ENCODE measurements at regions not wholly inside any gene's neighbourhood (a gene's known extent, or its start where the extent isn't known, plus 50 kb on each side); places are given as distances from the start of the nearest gene placed in this dataset.

DNA sequence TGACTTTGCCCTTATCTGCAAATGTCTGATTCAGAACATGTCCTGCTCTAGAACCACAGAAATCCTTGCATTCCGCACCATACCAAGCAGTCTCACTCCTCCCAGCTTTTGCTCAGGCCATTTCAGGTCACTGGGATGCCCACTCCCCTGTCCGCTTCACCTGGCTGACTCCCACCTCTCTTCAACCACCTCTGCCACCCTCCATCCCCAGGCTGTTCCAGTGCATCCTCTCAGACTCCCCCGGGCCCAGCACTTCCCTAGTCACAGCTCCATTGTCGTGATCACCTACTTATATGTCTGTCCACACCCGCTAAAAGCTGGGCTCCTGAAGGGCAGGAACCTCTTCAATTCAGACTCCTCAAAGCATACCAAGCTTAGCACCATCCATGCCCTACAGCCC, 58.4 kb upstream of the CDH5 start:
- H3K9ac ChIP-seq (ENCODE audit: low read length): no peak overlapping the region
- no peaks in the 10 kb centered on the region for H4K20me1 ChIP-seq (ENCODE audit: insufficient read depth, low read length)
- H3K9me3 ChIP-seq (ENCODE audit: insufficient read depth, low read depth, low read length): no peaks in the 10 kb centered on the region
- H3K27ac ChIP-seq (ENCODE audit: low read depth, low read length): no peak overlapping the region
- Mint-ChIP-seq H3K36me3 (ENCODE audit: low read depth, unreplicated experiment) (no peaks in the 10 kb centered on the region), H3K9me3 (ENCODE audit: unreplicated experiment) (peaks cover 5% of the 10 kb centered on the region), H3K27ac (ENCODE audit: unreplicated experiment) (no peak overlapping the region), H3K4me1 (ENCODE audit: low read depth, unreplicated experiment) (no peaks in the 10 kb centered on the region), H3K27me3 (ENCODE audit: low read depth, unreplicated experiment) (peaks cover 61% of the 10 kb centered on the region), H3K4me3 (ENCODE audit: unreplicated experiment) (no peak overlapping the region)
- FAIRE-seq (no peak), DNase-seq (ENCODE audit: low read depth) (no peak)
- H3K4me2 ChIP-seq (ENCODE audit: low read length): no peak overlapping the region
- no peak overlapping the region for H3K4me3 ChIP-seq (ENCODE audit: insufficient read depth, low read depth, low read length)
- H3K36me3 ChIP-seq (ENCODE audit: insufficient read depth, low read length): no peaks in the 10 kb centered on the region
- no peak for TF ChIP-seq EZH2 (IDR thresholded peaks at IDR 0.05; ENCODE audit: insufficient read depth, low read length)
- TF ChIP-seq, protein P1, sequence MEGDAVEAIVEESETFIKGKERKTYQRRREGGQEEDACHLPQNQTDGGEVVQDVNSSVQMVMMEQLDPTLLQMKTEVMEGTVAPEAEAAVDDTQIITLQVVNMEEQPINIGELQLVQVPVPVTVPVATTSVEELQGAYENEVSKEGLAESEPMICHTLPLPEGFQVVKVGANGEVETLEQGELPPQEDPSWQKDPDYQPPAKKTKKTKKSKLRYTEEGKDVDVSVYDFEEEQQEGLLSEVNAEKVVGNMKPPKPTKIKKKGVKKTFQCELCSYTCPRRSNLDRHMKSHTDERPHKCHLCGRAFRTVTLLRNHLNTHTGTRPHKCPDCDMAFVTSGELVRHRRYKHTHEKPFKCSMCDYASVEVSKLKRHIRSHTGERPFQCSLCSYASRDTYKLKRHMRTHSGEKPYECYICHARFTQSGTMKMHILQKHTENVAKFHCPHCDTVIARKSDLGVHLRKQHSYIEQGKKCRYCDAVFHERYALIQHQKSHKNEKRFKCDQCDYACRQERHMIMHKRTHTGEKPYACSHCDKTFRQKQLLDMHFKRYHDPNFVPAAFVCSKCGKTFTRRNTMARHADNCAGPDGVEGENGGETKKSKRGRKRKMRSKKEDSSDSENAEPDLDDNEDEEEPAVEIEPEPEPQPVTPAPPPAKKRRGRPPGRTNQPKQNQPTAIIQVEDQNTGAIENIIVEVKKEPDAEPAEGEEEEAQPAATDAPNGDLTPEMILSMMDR (IDR thresholded peaks at IDR 0.05; ENCODE audit: insufficient read depth, low read depth, low read length): no peak
- H3K4me1 ChIP-seq (ENCODE audit: insufficient read depth, low read length): no peaks in the 10 kb centered on the region
- H2AFZ ChIP-seq (ENCODE audit: low read depth, low read length): no peak overlapping the region
- H3K79me2 ChIP-seq (ENCODE audit: insufficient read depth, low read length): no peaks in the 10 kb centered on the region
- H3K27me3 ChIP-seq (ENCODE audit: insufficient read depth, low read length): peaks cover 27% of the 10 kb centered on the region

DNA sequence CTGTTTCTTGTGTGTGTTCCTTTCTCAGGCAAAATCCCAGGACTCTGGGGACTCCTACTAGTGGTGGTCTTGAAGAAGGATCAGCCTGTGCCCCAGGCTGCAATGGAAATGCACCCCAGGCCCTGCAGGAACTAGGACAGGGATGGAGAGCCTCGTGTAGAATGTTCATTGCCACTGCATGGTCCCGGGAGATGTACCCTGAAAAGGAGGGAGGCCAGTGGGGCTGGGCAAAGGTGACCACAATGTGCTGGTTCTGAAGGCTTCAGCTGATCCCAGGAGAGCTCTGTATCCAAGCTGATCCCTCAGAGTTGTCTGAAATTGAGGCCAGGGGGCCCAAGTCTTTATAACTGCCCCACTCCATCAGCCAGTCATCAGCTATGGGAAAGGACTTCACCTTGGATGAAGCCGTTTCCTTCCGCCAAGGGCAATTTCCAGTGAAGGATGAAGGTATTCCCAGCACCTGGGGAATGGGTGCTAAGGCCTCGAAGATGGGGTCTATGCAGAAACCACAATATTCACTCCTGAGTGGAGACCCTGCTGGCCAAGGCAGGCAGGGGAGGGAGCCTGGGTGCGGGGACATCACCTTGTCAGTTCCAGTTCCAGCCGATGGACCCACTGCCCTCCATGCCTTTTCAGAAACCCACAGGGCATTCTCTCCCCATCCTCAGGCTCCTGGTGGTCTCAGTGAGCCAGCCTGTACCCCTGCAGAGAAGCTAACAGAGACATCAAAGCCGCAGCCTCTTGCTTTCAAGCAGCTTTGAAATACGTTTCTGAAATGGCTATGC, 59.9 kb upstream of the CDH5 start:
- TF ChIP-seq EZH2 (IDR thresholded peaks at IDR 0.05; ENCODE audit: insufficient read depth, low read length): no peak
- TF ChIP-seq, protein P1 (IDR thresholded peaks at IDR 0.05; ENCODE audit: insufficient read depth, low read depth, low read length): no peak
- no peak overlapping the region for H3K9ac ChIP-seq (ENCODE audit: low read length)
- no peaks in the 10 kb centered on the region for H3K9me3 ChIP-seq (ENCODE audit: insufficient read depth, low read depth, low read length)
- Mint-ChIP-seq H3K27ac (ENCODE audit: unreplicated experiment) (no peak overlapping the region), H3K27me3 (ENCODE audit: low read depth, unreplicated experiment) (peaks cover 68% of the 10 kb centered on the region), H3K36me3 (ENCODE audit: low read depth, unreplicated experiment) (no peaks in the 10 kb centered on the region), H3K4me1 (ENCODE audit: low read depth, unreplicated experiment) (no peaks in the 10 kb centered on the region), H3K9me3 (ENCODE audit: unreplicated experiment) (peaks cover 5% of the 10 kb centered on the region), H3K4me3 (ENCODE audit: unreplicated experiment) (no peak overlapping the region)
- H3K4me1 ChIP-seq (ENCODE audit: insufficient read depth, low read length): no peaks in the 10 kb centered on the region
- no peak overlapping the region for H2AFZ ChIP-seq (ENCODE audit: low read depth, low read length)
- no peaks in the 10 kb centered on the region for H3K79me2 ChIP-seq (ENCODE audit: insufficient read depth, low read length)
- DNase-seq (ENCODE audit: low read depth): no peak
- no peak overlapping the region for H3K27ac ChIP-seq (ENCODE audit: low read depth, low read length)
- H3K4me3 ChIP-seq (ENCODE audit: insufficient read depth, low read depth, low read length): no peak overlapping the region
- no peaks in the 10 kb centered on the region for H4K20me1 ChIP-seq (ENCODE audit: insufficient read depth, low read length)
- no peak for FAIRE-seq
- H3K36me3 ChIP-seq (ENCODE audit: insufficient read depth, low read length): no peaks in the 10 kb centered on the region
- peaks cover 27% of the 10 kb centered on the region for H3K27me3 ChIP-seq (ENCODE audit: insufficient read depth, low read length)
- no peak overlapping the region for H3K4me2 ChIP-seq (ENCODE audit: low read length)

DNA sequence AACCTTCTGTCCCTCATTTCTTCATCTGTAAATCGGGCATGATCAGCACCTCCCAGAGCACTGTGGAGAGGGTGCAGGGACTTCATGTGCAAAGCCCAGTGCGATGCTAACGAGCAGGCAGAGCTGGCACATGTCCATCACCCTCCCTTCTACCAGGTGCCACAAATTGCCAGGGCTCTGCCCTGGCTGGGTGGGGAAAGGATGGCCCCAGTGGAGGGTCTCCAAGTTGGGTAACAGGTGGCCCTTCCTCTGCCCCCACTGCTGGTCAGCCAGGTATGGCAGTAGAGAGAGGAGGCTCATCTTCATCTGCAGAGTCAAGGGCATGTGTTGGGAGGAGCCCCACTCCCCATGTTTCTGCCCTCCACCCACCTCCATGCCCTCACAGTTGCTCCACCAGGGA, 61.5 kb upstream of the CDH5 start:
- Histone ChIP-seq H3K9me3 (ENCODE audit: insufficient read depth, low read depth, low read length) (no peaks in the 10 kb centered on the region), H3K79me2 (ENCODE audit: insufficient read depth, low read length) (no peaks in the 10 kb centered on the region), H3K4me1 (ENCODE audit: insufficient read depth, low read length) (no peaks in the 10 kb centered on the region), H2AFZ (ENCODE audit: low read depth, low read length) (no peak overlapping the region), H4K20me1 (ENCODE audit: insufficient read depth, low read length) (no peaks in the 10 kb centered on the region), H3K27ac (ENCODE audit: low read depth, low read length) (no peak overlapping the region), H3K4me3 (ENCODE audit: insufficient read depth, low read depth, low read length) (no peak overlapping the region), H3K27me3 (ENCODE audit: insufficient read depth, low read length) (peaks cover 25% of the 10 kb centered on the region), H3K9ac (ENCODE audit: low read length) (no peak overlapping the region), H3K4me2 (ENCODE audit: low read length) (no peak overlapping the region), H3K36me3 (ENCODE audit: insufficient read depth, low read length) (no peaks in the 10 kb centered on the region)
- H3K9me3 Mint-ChIP-seq (ENCODE audit: unreplicated experiment): peaks cover 3% of the 10 kb centered on the region
- H3K4me1 Mint-ChIP-seq (ENCODE audit: low read depth, unreplicated experiment): no peaks in the 10 kb centered on the region
- TF ChIP-seq, protein P1 (IDR thresholded peaks at IDR 0.05; ENCODE audit: insufficient read depth, low read depth, low read length): no peak
- no peak for TF ChIP-seq EZH2 (IDR thresholded peaks at IDR 0.05; ENCODE audit: insufficient read depth, low read length)
- no peak for FAIRE-seq
- H3K36me3 Mint-ChIP-seq (ENCODE audit: low read depth, unreplicated experiment): no peaks in the 10 kb centered on the region
- DNase-seq (ENCODE audit: low read depth): no peak
- H3K27ac Mint-ChIP-seq (ENCODE audit: unreplicated experiment): no peak overlapping the region
- no peak overlapping the region for H3K4me3 Mint-ChIP-seq (ENCODE audit: unreplicated experiment)
- H3K27me3 Mint-ChIP-seq (ENCODE audit: low read depth, unreplicated experiment): peaks cover 66% of the 10 kb centered on the region
